Psoas muscle (tissue), 7 donors: ENCODE measurements at regions not wholly inside any gene's neighbourhood (a gene's known extent, or its start where the extent isn't known, plus 50 kb on each side); places are given as distances from the start of the nearest gene placed in this dataset.

Experiments used
- ATAC-seq, 4 donors: fragments of 200-7000 bp; cut with Tn5 transposase; one replicate each; pipeline ENCODE4 v1.9.1; 2020; ENCODE audit warnings: moderate library complexity in 3 of 4, mild to moderate bottlenecking in 2 of 4
- DNase-seq, 2 donors: peaks; one replicate each; pipeline ENCODE4 v3.0.0-alpha.2; 2020
- H3K27ac ChIP-seq: fragments of 200-600 bp; one replicate; pipeline ENCODE4 v1.8.0; 2022
- H3K27me3 ChIP-seq, 3 donors: fragments of 200-600 bp in 1 of 3; one replicate each; pipeline versions ENCODE4 v1.6.1 to v1.8.0; 2013 to 2022; ENCODE audit warnings: low read length in 2 of 3, mild to moderate bottlenecking in 2 of 3, moderate library complexity in 1 of 3; ENCODE audit not compliant: insufficient read depth in 3 of 3
- H3K36me3 ChIP-seq, 2 donors: fragments of 200-600 bp in 1 of 2; one replicate each; pipeline versions ENCODE4 v1.6.1 to v1.8.0; 2013 to 2022; ENCODE audit warnings: low read depth in 1 of 2, mild to moderate bottlenecking in 1 of 2, moderate library complexity in 1 of 2; ENCODE audit not compliant: insufficient read depth in 1 of 2
- H3K4me1 ChIP-seq: fragments of 200-600 bp; one replicate; pipeline ENCODE4 v1.8.0; 2022
- H3K4me3 ChIP-seq: fragments of 200-600 bp; one replicate; pipeline ENCODE4 v1.8.0; 2022; ENCODE audit warnings: mild to moderate bottlenecking
- H3K9me3 ChIP-seq: fragments of 200-600 bp; one replicate; pipeline ENCODE4 v1.8.0; 2022
- CTCF ChIP-seq: fragments of 200-600 bp; IDR thresholded peaks from one replicate; pipeline ENCODE4 v1.8.0; 2022; ENCODE audit warnings: antibody characterized with exemption
- WGBS, 3 donors: extraction: QIAGEN DNeasy Blood & Tissue Kit; methylation state at CpG; one replicate each; pipeline versions ENCODE4 v1.1.6 to v1.1.7; 2013; 5-methylcytosine and 5-hydroxymethylcytosine counted together
- intact Hi-C, 2 donors: fragments of 100-400 bp; cut with DNase I; formaldehyde crosslinking; loops; one replicate each; pipeline versions ENCODE4 v1.11.0 to v1.14.2; 2022
- donor health status: healthy with polysubstance abuse.
- donor health status: DM: no; HTN: no; CAD: no; lungs with moderate emphysema.
- donor health status: Bipolar disorder and iron deficiency.
- donor health status: healthy.
- donor health status: DM: yes; HTN: yes; CAD: no.
- donor health status: DM: no; HTN: no; CAD: no.
- donor health status: DM: yes; HTN: yes; CAD: no.

GRCh38 chr6:77979204-77979603, 326.4 kb downstream of the MEI4 start:
- 72 to 77% (median 77%) methylated on average over 2 of the region's 2 CpGs for WGBS, 3 donors
- ATAC-seq (no peak), DNase-seq (no peak)
- intact Hi-C loops = no loop called here
- Histone ChIP-seq H3K27ac (no peak overlapping the region), H3K4me1 (no peaks in the 10 kb centered on the region), H3K9me3 (peaks cover 2% of the 10 kb centered on the region), H3K36me3 (no peaks in the 10 kb centered on the region), H3K4me3 (no peak overlapping the region), H3K27me3 (no peaks in the 10 kb centered on the region)
- no peak for TF ChIP-seq CTCF

DNA sequence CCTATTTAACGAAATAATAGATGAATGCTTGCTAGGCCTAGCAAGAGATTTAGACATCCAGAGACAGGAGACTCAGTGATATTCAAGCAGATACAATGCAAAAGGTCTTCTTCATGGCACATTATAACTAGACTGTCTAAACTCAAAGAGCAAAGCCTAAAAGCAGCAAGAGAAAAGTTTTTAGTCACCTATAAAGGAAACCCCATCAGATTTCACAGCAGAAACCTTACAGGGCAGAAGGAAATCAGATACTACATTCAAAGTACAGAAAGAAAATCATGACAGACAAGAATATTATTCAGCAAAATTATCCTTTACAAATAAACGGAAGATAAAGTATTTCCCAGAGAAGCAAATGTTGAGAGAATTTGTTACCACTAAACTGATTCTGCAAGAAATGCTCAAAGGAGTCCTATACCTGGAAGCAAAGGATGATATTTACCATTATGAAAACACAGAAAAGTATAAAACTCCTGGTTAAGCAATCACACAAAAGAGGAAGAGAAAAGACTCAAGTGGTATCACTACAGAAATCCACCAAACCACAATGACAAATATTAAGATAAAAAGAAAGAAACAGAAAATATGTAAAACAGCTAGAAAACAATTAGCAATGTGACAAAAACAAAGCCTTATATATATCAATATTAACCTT, 333.7 kb downstream of the MEI4 start:
- DNase-seq (no peak), ATAC-seq (no peak)
- TF ChIP-seq CTCF = no peak
- Histone ChIP-seq H3K27ac (no peak overlapping the region), H3K27me3 (no peaks in the 10 kb centered on the region), H3K36me3 (no peaks in the 10 kb centered on the region), H3K4me3 (no peak overlapping the region), H3K9me3 (peaks cover 12% of the 10 kb centered on the region), H3K4me1 (no peaks in the 10 kb centered on the region)
- WGBS, 3 donors = 69 to 74% (median 70%) methylated on average over 2 of the region's 2 CpGs
- intact Hi-C loops = no loop called here

- Histone ChIP-seq H3K36me3 (no peaks in the 10 kb centered on the region), H3K27ac (no peak overlapping the region), H3K4me3 (no peak overlapping the region), H3K9me3 (peaks cover 12% of the 10 kb centered on the region), H3K4me1 (no peaks in the 10 kb centered on the region), H3K27me3 (no peaks in the 10 kb centered on the region)
- intact Hi-C loops = no loop called here
- ATAC-seq = no peak
- TF ChIP-seq CTCF = no peak
- DNase-seq = no peak
These were observed 334.2 kb downstream of the MEI4 start for GRCh38 chr6:77987035-77987384.

DNA sequence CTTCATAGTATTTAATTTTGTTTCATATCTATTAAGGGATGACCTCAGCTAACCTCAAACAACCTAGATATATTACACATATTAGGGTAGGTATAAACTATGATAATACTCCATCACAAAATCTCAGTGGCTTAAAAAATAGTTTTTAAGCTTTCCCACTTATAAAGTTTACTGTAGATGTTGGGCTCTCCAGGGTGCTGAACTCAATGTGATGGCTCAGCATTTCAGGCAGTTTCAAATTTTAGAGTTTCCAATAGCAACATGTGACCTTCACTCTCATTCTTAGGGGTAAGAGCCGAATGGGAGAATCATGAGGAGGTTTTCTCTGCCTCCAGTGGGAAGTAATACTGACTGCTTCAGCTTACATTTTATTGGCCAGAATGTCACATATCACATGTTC, 357.3 kb downstream of the MEI4 start:
- Histone ChIP-seq H3K4me3 (no peak overlapping the region), H3K27me3 (no peaks in the 10 kb centered on the region), H3K4me1 (no peaks in the 10 kb centered on the region), H3K36me3 (no peaks in the 10 kb centered on the region), H3K27ac (no peak overlapping the region), H3K9me3 (no peaks in the 10 kb centered on the region)
- DNase-seq (no peak), ATAC-seq (no peak)
- intact Hi-C loops = no loop called here
- no peak for TF ChIP-seq CTCF
- 41 to 46% (median 42%) methylated on average over 1 of the region's 1 CpG for WGBS, 3 donors

- intact Hi-C loops = no loop called here
- H3K9me3 ChIP-seq = no peaks in the 10 kb centered on the region
- 80 to 81% (median 80%) methylated on average over 3 of the region's 3 CpGs for WGBS, 3 donors
- H3K4me3 ChIP-seq = no peak overlapping the region
- ATAC-seq (no peak), DNase-seq (no peak)
- no peak overlapping the region for H3K27ac ChIP-seq
- H3K36me3 ChIP-seq = no peaks in the 10 kb centered on the region
- no peaks in the 10 kb centered on the region for H3K4me1 ChIP-seq
- TF ChIP-seq CTCF = no peak
- H3K27me3 ChIP-seq = no peaks in the 10 kb centered on the region
These were observed 367.7 kb downstream of the MEI4 start for GRCh38 chr6:78020586-78020985.
